COLO668 (cell line): ENCODE measurements at regions not wholly inside any gene's neighbourhood (a gene's known extent, or its start where the extent isn't known, plus 50 kb on each side); places are given as distances from the start of the nearest gene placed in this dataset.
A peak's percentile ranks its signal among the peaks of the same experiment; 100 is the strongest.

Experiments
- DNase-seq: peaks from one replicate; lab custom pipeline; 2025; ENCODE audit not compliant: unreplicated experiment; lab: John Stamatoyannopoulos, UW

DNA sequence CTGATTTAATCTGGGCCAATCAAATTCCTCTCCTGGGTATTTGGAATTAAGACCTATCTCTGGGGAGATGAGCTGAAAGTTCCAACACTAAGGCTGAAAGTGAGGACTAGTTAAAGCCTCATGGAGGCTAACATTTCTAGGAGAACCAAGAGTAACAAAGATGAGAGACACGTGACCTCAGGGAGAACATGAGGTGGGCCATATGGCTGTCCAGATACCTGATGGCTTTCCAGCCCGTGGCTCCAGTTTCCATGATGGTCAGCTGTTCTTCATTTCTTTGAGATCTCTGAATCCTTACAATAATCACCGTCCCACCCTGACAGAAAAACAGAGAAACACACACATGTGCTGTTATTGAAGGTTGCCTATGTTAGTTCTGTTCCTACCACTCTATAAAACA lies 66.1 kb downstream of the LEPR start:
- DNase-seq: no peak

DNA sequence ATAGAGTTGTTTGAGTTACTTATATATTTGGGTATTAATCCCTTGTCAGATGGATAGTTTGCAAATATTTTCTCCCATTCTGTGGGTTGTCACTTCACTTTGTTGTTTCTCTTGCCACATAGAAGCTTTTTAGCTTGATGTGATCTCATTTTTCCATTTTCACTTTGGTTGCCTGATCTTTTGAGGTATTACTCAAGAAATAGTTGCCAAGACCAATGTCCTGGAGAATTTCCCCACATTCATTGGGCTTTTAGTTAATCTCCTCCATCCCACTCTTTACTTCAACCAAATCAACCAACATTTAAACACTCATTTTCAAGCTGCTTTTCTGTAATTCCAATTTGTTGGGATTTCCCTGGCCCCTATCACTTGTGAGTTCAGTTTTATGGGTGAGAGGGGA lies 69.0 kb downstream of the LEPR start:
- DNase-seq: no peak

DNA sequence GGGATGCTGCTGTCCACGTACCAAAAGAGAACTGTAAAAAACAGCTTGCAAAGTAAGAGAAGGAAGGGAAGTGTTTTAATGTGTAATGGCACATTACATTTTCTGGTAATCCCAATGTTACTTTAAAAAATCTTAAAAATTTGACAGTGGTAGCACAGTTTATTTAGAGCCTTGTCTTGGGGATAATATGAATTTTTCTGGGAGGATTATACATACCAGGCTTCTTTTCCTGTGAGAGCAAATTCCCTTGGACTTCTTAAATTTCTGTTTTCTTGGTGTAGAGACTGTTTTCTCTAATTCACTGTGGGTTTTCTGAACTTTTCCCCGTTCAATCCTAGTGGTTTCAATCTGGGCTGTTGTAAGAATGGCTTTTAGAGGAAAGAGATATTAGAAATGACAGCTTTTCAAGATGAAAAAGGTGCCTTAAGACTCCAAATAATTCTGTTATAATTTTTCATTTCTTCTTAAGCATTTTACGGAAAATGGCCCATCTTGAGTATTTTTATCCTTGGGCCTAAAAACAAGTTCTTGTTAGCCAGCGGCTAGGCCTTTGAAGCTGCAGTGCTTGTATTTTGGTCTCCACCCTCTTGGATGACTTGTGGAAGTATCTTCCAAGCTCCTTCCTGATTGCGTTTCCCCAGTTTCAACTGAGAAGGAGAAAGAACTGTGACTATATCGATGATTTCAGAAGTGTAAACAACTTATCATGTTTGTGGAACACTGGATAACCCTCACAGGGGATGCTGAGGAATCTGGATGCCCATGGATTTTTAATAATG lies 70.0 kb downstream of the LEPR start:
- DNase-seq: no peak

DNA sequence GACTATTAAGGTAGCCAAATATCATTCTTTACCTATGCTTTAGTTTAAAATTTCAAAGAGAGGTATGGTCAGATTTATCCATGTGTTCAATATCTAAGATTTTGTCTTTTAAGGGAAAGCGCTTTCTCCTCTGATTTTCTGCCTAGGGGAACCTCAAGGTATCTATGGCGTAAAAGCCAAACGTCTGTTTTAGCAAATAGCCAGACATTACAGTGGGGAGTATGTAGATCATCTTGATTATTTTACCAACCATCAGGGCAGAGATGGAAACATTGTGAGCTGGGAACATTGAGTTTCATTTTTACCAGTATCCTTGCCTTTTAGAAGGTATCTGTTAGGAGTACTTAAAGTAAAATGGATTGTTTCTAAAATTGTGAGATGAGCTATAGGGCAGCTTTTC lies 71.0 kb downstream of the LEPR start:
- no peak for DNase-seq

DNA sequence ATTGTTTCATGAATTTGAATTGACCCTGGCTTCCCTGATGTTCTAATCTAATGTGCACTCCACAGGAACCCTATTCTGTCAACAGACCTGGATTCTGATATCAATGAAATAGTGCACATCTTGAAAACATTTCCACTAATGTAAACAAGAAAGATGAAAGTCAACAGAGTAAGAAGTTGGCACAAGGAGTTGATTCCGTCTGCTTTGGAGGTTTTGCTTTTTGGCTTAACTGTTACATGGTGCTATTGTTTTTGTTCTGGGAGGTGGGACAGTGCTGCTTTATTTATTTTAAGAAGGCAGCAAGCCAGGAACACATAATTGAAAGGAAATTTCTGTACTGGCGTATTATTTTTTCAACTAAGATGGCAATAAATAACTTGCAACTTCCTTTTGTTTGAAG lies 73.3 kb downstream of the LEPR start:
- no peak for DNase-seq

DNA sequence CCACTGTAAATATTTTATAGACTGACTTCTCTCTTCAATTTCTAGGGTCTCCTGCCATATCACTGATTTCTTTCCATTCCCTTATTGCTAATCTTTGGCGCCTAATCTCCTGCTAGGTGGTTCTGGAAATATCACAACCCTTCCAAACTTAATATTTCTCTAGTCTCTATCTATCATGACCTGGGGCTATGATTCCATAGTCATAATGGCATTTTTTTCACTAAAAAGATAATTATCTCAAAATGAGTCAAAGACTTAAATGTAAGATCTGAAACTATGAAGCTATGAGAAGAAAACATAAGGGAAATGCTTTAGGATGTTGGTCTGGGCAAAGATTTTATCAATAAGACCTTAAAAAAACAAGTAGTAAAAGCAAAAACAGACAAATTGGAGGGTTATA lies 74.2 kb downstream of the LEPR start:
- DNase-seq: no peak

DNA sequence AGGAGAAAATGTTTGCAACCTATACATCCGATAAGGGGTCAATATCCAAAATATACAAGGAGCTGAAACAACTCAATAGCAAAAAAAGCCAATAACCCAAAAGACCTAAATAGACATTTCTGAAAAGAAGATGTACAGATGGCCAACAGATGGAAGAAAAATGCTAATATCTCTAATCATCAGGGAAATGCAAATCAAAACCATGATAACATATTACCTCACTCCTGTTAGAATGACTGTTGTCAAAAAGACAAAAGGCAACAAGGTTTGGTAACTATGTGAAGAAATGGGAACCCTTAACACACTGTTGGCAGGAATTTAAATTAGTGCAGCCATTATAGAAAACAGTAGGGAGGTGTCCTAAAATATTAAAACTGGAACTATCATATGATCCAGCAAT lies 74.7 kb downstream of the LEPR start:
- DNase-seq: no peak

DNA sequence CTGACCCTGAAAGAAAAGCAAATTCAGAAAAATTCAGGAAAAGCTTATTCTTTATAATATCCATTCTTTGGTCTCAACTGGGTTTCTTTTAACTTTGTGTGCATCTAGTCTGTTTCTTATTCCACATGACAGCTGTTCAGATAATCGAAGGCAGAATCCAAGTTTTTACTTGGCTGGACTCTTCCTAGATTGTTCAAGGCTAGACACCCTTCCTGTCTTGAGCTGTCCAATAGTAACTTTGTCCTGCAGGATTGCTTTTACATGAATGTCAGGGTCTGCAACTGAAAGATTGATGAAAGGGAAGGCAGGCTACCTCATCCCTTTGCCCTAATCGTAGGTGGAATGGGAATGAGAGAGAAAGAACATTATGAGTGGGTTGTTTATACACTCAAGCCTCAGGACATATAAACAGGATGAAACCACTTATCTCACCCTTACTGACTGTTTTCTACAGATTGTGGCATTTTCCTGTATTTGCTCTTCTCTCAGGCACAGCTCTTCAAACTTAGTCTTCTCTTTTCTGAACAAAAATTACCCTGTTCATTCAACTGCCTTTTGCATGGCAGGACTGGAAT lies 76.9 kb downstream of the LEPR start:
- no peak for DNase-seq

DNA sequence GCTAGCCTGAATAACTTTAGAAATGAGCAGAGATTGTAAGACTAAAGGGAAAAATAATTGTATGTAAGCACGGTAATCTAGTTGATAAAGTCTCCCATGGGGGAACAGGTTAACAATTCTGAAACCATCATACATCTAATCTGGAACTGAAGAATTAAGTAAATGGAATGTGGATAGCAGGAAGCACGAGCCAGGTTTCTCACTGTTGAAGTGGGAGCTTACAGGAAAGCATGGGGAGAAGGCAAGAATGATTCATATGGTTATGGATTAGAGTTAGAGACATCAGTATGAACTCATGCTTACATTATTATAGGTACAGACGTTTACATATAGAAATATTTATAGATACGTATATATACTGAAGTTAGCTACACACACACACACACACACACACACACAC lies 83.0 kb downstream of the LEPR start:
- DNase-seq: no peak

DNA sequence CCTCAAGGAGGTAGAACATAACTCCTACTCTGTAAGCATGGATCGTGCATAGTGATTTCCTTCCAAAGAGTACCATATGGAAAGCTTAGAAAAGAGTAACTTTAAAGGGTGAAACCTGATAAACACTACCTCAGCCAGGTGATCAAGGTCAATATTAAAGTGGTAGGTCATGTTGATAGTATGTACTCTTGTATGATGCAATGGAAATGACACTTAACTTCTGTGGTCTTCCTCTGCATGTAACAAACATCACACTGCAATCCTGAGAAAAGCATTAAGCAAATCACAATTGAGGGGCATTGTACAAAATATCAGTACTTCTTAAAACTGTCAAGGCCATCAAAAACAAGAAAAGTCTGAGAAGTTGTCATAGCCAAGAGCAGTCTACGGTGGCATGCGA lies 83.8 kb downstream of the LEPR start:
- no peak for DNase-seq

DNA sequence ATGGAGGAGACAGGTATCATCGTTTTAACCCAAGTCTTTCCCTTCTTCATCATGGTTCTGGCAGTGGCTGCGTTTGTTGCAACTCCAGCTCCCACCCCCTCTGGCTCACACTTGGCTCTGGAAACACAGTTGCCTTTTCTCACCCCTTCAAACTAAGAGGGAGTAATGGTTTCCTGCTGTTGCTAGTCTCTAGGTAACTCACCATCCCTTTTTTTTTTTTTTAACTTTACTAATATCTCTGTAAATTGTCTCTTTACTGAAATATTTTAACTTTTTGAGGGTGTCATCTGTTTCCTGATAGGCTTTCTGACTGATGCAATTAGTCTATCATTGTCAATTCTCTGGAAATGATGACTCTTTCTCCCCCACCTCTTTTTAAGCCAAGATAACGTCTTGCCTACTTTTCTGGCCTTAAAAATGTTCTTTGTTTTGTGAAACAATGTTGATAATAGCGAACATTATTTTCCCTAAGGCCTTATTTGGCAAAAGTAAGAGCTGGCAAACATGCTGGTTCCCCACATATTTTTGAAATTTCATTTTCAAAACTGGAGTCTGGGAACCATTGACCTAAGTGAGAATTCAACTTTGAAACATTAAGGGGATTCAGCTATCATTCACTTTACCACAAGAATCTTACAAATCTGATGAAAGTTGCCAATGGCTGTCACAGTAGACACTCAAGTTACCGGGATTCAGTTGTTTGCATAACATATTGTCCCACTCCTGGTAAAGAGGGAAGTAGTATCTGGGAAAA lies 85.3 kb downstream of the LEPR start:
- no peak for DNase-seq

DNA sequence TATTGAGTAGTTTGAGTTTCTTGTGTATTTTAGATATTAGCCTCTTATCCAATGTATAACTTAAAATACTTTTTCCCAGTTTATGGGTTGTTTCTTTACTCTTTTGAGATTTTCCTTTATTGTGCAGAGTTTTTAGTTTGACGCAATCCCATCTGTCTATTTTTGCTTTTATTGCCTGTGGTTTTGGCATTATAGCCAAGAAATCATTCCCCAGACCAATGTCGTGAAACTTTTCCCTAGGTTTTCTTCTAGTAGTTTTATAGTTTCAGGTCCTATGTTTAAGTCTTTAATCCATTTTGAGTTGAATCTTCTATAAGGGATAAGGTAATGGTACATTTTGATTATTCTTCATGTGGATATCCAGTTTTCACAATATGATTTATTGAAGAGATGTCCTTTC lies 87.6 kb downstream of the LEPR start:
- no peak for DNase-seq

DNA sequence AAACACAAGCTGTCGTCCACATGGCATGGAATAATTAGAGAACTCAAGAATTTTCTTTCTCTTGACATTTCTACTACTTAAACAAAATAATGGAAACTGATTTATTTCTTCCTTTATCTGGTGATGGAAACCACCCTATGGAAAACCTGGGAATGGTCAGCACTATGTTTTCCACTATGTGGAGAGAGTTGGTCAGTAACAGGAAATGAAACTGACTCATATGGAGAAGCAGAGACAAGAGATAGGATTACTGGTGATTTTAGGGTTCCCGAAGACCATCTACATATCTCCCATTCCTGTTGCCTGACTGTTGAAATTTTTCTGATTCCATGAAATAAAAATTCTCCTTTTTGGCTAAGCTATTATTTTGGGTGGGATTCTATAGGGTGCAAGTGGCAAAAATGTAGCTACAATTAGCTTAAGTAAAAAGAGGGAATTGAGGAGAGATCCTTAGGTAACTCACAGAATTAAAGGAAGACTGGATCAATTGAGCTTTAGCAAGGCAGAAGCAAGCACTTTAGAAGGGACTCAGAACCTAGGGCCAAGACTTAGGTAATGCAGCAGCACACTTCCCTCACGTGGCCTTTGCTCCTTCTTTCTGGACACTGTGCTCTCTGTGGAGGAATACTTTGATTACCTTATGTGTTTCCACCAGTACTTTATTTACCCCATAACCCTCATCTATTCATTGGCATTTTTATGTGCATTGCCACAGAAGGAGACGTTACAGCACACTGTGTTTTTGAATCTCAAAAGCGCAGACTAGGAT lies 89.6 kb downstream of the LEPR start:
- no peak for DNase-seq

DNA sequence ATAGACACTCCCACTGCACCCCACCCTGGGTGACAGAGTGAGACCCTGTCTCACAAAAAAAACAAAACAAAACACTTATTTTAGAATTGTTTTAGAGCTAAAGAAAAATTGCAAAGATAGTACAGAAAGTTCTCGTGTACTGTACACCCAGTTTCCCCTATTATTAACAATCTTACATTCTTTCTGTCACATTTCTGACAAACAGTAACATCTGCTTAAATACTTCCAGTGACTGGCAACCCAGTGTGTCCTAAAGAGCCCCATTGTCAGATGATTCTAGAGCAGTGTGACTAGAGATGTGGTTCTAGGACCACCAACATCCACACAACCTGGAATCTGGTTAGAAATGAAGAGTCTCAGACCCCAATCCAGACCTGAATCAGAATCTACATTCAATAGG lies 90.5 kb downstream of the LEPR start:
- DNase-seq: no peak

DNA sequence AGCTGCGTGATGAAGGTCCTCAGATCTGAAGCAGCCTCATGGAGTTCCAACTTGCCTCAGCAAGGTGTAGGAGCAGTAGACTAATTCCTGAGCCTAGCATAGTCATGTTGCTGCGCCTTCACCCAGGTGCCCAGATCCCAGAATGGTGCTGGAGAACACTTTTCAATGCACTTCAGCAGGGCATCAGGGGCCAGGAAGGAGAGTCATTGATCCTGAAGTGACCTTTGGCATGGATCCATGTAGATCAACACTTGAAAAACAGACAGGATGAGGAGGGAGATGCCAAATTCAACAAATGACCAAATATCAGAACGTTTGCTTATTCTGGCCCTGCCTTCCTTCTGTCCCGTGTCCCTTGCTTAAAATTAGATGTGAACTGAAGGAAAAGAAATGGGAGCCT lies 91.9 kb downstream of the LEPR start:
- peak; percentile 38 for DNase-seq

DNA sequence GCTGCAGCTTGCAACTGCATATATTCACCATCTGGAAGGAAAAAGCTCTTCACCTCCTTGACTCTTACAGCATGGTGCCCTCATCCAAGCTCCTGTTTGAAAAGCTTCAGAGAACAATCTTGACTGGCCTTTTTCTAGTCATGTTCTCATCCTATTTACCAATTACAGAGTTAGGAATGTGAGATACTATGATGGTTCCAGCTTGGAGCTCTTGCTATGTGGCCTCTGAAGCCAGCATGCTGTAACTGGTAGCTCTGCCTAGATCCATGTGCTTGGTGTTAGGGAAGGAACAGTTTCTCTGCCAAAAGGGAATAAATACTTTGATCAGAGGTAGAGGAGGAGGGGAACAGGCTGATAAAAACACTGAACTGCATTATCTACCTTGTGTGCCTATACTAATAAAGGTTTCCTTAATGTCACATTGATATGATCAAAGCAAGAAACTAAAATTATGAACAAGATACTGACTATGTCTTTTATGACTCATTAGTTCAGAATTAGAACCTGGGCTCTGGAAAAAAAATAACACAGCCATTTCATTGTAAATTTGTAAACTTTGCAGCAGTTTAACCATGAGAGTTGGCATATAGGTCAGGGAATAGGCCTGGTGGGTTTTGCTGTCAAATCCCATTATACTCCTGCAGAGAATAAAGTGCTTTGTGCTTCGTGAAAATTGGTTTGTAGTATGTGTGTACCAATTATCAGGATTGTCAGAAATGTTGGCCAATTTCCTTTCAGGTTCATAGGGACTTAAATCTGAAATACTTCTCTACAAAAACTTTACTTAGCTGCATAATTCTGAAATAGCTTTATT lies 92.7 kb downstream of the LEPR start:
- no peak for DNase-seq

DNA sequence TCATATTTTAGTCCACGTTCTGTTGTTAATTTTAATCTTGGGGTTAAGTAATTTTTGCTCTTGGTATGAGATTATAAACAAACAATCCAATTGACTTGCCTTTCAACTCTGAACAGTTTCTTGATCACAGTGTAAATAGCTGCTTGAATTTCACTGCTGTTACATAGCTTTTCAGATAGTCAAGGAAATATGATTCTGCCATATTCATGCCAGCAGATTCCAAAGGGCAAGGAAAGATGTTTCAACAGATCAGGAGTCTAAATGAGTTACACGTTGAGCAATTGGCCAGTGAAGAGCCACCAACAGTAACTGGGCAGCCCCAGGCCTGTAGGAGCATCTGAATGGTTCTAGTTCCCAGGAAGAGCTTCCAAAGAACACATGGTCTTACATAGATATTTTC lies 93.6 kb downstream of the LEPR start:
- DNase-seq: no peak

DNA sequence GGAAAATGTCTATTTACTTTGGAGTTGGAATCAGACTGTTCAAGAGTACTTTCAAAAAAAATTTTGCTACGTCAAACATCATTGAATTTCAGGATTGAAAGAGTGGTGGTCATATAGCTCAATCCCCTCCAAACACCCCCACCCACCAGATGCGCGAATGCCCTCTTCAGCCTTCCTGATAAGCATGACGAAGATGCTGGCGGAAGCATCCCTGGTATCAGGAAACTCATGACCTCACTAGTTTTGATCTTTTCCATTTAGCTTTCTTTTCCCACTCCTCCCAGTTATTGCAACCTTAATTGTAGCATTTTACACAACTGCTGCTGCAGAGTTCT lies 104.4 kb downstream of the LEPR start:
- DNase-seq: no peak

DNA sequence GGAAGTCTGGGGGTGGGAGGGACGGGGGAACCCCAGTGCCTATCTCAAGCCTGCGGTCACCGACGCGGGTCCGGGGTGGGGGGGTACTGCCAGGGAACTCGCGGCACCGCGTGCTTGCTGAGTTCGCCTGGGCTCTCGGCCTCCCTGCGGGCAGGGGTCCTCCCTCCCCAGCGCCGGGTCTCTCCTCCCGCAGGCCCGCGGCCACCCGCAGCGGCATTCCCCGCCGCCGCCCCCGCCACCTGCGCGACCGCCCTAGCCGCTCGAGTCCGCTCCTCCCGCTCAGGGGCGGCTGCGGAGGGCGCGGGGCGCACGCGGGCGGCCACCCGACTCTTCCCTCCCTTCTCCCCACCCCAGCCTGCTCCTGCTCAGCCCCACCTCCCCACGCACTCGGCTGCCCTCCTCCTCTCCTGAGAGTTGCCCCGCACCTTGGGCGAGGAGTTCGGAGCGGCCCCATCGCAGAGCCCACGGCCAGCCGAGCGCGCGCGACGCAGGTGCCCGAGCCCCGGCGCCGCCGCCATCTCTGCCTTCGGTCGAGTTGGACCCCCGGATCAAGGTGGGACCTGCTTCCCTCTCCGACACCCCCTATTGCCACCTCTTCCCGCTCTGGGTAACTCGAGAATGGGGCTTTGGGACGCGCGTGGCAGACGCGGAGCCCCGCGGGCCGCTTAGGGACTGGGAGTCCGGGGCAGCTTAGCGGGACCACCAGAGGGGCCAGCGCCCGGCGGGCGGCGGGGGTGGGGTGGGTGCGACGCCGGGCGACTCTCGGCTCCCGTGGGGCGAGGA lies 105.0 kb downstream of the LEPR start:
- DNase-seq: peak; percentile 77

DNA sequence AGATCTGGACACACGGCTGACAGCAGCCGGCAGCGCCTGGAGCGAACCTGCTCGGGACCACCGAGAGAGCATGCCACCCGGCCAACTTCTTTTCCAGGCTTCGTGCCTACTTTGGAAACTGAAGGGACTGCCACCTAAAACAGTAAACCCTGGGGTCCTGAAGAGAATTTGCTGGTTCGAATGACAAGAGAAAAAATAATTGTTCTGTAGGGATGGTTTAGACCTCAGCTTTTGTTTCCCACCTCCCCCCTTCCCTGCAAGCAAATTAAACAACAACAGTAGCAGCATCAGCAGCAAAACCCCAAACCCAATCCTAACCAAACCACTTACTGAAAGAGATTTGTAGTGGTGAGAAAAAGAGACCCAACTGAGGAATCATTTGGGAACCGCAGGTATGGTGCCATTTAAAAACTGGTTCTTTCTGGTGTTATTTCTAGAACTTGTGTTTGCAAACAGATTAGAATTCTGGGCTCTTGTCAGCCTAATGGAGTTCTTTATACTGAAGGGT lies 105.6 kb downstream of the LEPR start:
- no peak for DNase-seq
